Forelimb muscle (tissue), 1 donor: ENCODE measurements at regions not wholly inside any gene's neighbourhood (a gene's known extent, or its start where the extent isn't known, plus 50 kb on each side); places are given as distances from the start of the nearest gene placed in this dataset.

Source experiments
- DNase-seq: peaks from one replicate; pipeline ENCODE4 v3.0.0-alpha.2; 2013; ENCODE audit warnings: low read depth

DNA sequence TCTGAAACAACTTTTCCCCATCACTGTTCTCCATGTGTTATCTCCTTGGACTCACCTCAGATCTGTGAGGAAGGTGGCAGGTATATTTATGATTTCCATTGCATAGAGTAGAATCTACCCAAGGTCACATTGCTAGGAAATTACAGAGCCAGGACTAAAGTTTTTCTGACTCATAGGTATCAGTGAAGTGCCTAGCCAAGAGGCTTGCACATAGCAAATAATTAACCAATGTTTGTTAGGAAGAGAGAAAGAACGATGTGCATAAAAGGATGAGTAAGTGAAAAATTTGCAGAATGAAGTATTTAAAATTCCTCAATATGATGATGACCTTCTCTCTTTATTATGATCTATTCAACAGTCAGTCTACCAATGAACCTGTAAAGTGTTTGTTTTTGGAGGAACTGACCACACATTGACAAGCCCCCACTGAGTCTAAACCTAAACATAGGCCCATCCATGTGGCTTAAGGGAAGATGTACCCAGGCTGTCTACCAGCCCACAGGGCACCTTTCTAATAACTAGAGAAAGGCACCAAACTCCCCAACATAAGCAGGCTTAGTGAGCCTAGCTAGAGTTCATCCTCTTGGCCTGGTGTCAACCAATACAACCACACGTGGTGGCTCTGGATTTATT, 252.9 kb upstream of the ZMIZ1 start:
- no peak for DNase-seq

DNA sequence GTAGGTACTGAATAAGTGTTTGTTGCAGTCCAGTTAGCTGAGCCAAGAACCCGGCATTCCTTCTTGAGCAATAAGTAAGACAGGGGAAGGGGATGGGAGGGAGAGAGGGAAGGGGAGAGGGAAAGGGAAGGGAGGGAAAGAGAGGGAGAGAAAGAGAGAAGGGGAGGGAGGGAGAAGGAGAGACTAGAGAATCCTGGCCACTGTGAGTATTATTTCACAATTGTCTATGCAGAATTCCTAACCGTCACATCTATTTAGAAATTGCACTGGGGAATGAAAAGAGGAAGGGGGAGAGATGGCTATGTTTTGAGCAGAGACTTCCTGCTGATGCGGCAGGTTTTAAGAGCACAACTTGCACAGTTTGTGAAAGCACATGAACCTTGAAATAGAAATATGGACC, 251.4 kb upstream of the ZMIZ1 start:
- peak; percentile 44 for DNase-seq

DNA sequence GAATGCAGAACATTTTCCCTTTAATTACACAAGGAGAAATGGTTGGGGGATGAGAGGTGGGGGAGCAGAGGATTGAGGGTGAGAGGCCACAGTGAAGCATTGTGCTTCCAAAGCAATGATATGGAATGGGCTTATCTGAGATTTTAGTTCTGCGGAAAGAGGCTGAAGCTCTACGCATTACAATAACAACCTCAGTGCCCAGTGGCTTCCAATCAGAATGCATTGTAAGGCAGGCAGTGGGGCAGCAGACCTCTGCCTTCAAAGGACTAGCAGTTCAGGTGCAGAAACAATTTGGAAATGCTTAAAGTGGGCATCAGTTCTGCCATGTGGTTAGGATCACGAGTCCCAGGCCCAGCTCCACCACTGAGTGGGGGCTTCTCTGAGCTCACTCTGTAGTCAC, 251.0 kb upstream of the ZMIZ1 start:
- no peak for DNase-seq

DNA sequence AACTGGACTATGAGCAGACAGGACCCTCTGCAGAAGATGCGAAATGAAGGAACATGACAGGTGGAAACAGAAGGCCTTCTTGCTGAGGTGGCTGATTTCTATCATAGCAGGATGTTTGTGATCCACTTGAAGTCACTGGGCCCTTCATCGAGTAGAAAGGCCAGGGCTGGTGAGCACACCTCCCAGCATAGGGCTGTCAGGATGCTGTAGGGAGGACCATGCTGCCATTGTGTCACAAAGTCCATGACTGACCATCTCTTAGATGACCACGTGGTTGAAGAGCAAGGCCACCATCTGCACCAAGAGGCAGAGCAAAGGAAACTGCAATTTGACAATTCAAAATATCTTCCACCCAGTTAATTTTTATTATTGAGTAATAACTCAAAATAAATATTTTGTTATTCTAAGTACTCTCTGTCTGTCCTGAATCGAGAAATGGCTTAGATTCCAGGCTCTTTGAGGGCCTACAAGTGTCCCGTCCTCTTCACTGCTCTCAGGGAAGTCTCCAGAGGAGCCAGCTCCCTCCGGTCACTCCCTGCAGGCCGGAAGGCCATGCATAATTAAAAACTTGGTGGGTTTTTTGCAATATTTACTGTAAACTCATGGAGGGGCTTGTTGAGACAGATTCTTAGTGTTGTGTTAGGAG, 249.3 kb upstream of the ZMIZ1 start:
- DNase-seq = no peak

DNA sequence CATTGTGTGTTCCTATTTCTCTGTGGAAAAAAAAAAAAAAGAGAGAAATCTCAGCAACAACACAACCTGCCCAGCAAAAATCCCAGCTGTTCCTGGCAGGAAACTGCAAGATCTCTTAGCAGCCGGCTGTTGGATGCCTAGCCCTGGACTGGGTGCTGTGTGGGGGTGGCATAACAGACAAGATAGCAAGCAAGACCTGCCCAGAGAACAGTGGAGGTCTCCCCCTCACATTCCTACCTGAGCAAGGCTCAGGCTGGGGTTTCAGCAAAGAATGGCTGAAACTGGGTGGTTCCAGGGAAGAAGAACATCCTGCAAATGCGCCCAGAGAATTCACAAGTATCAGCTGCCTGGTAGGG, 248.8 kb upstream of the ZMIZ1 start:
- no peak for DNase-seq

DNA sequence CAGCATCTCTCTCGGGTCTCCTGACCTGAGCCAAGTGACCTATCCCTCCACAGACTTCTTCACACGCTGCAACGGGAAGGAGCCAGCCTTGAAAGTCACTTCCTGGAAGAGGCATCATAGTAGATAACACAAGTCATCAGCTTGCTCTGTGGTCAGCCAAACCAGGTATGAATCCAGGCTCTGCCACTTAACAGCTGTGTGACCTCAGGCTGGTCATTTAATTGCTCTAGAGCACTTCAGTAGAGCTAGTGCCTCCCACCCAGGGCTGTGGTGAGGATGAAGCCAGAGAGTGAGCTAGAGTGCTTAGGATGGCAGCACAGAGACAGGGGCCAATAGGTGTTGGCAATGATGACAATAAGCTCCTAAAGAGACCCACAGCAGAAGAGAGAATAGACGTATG, 247.7 kb upstream of the ZMIZ1 start:
- DNase-seq = no peak

DNA sequence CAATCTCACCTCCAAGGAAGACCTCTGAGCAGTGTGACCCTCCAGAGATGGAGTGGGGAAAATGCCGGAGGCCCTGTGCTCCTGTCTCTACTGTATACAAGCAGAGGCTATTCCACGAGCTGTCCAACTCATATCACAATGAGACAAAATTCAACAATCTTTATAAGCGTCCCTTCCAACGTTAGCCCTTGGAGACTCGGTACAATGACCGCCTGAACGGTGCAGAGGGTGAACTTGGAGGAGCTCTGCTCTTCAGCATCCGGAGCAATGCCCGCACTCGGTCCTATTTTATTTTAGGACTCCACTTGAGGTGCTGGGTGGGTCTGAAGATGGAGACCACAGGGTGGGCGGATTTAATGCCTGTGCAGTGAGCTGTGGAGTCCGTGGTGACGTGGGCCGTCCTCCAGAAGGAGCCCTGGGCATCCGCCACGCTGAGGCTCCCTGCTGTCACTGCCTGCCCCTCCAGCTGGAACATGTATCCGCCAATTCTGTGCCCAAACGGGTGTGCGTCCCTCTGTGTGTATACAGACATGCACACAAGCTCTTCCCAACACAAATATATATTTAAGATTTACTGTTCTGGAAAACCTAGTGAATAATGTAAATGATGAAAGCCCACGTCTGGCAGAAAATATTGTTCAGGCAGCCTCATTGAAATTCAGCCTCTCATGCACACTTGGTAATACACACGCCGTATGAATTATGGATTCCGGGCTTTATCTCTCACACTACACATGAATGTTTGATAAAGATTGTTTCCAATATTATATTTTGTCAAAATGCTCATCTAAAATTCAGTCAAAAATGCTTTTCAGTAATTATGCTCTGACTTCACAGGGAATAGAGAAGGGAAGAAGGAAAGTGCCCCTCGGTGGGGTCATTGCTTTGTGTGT, 239.9 kb upstream of the ZMIZ1 start:
- no peak for DNase-seq

DNA sequence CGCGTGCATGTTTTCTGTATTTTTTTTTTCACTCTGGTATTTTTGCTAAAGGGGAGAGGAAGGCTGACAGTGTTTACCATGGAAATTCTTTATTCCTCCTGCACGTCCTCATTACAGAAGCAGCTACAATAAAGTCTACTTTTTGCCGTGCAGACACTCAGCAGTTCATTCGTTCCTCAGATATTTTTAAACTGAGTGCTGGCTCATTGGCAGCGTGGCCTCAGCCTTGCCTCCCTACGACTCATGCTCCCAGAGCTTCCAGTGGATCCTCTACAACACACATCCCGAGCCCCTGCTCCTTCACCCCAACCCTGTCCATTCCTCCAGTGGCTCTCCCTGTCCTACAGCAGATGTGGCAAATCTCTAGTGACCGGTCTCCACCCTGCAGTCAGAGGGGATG, 239.2 kb upstream of the ZMIZ1 start:
- DNase-seq = no peak

DNA sequence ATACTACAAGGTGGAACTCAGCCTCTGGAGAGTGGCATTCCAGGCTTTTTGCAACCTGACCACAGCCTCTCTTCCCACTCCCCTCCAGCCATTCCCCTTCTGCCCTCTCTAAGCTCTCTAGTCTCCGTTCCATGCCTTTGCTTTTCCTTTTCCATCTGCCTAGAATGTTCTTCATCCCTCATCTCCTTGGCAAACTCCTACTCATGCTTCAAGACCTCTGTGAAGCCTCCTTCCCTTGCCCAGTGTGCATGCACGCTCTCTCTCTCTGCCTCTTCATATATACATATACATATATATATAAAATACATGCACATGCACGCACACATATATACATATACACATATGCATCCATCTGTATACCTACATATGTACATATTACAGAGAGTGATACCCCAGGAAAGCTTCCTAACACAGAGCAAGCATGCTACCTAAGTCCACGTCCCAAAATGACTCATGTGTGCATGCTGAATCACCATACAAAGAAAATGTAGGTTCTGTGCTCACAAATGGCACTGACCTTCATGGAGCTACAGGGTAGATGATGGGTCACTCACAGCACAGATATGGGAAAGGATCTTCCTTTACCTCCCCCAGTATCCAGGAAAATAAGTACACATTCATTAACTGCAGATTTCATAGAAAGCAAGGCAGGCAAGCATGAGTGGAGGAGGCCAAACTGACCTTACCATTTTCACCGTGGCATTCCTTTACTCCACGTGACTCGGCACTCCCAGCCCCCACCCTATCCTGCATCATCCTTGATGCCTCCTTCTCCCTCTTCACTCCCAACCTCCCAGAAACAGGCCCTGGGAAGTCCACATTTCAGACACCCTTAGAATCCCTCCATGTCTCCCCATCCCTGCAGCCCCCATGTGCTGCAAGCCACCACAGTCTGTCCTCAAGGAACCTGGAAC, 238.4 kb upstream of the ZMIZ1 start:
- no peak for DNase-seq

DNA sequence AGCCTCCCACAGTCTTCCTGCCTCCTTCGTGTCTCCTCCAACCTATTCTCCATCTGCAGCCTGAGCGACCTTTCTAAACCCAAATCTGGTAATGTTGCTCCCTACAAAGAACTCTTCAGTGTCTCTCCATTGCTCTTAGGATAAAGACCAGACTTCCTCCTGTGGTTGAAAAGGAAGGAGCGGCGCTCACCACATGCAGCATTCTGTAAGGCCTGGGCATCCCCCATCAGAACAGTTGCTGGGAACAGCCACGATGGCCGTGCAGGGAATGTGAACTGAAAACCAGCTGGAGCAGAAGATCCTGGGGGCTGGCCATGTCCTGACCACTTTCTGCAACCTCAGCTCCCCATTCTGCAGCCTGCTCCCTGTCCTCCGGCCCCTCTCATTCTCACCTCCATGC, 237.8 kb upstream of the ZMIZ1 start:
- DNase-seq = no peak

DNA sequence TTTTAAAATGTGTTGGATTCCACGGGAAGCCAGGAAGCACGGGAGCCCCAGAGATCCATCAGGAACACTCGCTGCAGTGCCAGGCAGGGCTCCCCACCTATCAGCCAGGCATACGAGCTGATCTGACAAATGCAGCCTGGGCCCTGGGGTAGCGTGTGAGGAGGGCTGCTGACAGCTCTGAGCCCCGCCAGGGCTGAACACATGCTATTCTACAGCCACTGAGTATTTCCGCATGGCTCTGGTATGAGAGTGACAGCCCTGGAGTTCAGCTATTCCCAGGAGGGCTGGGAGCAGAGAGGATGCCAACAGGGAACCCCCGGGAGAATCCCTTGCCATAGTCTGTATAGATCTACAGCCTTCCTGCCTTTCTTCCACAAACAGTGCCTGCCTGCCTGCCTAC, 237.3 kb upstream of the ZMIZ1 start:
- no peak for DNase-seq

DNA sequence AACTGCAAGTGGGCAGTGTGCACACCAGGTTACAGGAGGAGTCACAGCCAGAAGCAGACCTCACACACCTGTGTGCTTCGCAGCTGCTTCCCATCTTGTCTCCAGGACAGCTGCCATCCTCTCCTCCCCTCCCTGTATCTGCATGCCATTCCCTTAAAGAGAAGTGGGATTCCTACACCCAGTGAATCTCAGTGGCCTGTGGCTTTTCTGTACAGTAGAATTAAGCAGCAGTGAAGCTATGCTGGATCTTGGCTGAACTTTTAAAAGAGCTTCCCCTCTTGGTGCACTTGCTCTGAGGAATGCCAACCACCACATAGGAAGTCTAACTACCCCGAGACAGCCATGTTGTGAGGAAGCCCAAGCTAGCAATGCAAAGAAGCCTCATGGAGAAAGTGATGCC, 236.5 kb upstream of the ZMIZ1 start:
- no peak for DNase-seq

DNA sequence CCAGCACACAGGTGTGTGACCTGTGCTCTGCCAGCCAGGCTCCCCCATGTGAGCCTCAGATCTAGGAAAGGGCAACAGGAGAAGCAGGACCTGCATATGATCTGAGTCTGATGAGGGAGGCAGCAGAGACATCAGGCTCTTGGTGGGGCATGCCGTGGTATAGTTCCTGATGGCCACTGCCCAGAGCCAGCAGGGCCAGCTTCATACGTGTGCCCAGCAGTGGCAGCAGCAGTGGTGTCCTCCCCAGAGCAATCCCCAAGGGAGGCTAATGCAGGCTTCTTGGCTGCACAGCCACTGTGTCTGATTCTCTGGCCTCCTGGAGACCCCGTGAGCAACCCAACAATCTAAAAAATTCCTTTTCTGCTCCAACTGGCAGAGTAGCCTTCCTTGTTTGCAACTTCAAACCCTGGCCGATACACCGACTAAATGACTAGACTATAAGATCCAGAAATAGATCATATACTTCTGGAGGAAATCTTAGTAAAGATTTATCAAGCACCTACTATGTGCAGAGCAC, 230.6 kb upstream of the ZMIZ1 start:
- DNase-seq = no peak

DNA sequence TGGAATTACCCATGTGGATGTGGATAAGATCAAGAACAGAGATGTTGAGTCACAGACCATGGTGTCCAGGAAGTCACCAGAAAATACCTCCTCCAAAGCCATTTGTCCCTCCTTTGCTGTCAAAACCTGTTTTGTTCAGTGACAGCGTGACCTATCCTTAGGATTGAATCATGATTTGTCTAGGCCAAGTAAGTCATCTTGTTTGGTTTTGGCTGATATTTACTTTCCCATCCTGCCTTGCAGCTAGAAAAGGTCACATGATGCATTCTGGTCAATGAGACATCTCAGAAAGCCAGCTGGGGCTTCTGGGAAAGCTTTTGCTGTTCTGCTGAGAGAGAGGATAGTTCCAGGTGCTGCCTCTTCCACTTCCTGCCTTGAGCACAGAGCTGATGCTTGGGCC, 225.3 kb upstream of the ZMIZ1 start:
- no peak for DNase-seq

DNA sequence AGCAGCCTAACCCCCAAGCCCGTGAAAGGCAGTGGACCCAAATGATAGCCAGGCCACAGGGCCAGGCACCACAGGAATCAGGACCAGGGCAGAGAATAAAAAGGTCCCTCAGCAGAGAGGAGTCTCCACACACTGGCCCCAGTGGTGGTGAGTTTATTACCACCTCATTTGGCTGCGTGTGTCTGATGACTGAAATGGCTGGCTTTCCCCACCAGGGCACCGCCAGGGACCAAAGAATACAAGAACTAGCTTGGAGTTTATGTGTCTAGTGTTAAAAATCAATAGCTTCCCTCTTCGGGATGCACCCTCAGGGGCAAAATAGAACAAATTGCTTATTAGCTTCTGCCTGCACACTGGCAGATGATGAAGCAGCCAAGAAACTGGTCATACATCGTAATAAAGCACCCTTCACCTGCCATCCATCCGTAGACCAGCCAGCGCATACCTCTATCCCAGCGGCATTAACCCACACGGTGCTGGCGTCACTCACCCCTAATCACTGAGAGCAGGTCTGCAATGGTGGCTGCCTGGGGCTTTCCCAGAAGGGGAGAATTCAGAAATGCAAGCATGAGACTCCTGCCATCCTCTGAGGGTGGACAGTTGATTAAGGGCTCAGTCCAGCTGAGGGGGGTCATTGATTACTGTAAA, 223.7 kb upstream of the ZMIZ1 start:
- no peak for DNase-seq

DNA sequence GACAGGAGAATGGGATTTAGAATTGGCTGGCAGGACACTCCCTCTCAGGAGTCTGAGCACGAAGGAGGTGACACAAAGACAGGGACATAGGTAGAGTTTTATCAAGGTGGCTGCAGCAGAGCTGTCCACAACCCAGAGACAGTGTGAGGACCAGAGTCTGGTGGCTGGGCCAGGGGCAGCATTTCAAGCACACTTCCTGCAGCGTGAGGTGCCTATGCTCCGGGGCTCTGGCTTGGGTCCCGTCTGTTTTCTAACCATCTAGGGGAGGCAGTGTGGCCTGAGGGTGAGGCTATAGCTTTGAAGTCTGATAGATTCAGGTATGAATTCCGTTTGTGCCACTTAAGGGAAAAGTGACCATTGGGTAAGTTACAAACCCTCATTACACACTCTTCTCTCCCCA, 222.7 kb upstream of the ZMIZ1 start:
- no peak for DNase-seq

DNA sequence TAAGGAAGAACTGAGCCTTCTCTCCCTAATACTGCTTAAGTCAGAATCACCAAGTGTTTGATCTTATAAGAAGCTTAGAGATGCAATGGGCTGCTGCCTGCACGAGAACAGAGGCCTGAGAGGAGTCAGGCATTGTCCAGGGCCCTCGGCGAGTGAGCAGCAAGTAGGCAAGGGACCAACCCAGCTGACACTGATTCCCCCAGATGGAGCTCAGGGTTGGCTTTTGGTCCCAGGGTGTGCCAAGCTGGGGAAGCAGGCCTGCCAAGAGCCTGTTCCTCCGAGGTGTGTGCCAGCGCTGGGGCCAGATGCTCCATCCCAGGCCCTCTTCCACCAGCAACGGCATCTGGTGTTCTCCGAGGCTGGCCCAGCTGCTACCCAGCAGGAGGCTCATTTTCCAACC, 222.0 kb upstream of the ZMIZ1 start:
- no peak for DNase-seq

DNA sequence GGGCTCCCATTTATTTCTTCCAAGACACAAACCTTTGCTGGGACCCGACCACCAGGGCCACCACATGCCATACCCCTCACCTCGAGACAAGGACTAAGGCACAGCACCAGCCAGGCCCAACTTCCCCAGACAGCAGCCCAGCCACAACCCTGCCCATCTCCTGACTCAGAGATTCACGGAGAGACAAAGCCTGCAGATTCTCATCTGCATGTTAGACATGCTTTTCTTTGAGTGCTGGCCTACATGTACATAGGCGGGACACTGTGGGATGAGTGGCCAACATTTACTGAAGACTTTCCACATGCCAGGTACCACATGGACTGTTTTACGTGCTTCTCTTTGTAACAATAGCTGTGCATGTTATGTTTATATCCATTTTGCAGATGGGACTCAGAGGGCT, 221.3 kb upstream of the ZMIZ1 start:
- DNase-seq = no peak

DNA sequence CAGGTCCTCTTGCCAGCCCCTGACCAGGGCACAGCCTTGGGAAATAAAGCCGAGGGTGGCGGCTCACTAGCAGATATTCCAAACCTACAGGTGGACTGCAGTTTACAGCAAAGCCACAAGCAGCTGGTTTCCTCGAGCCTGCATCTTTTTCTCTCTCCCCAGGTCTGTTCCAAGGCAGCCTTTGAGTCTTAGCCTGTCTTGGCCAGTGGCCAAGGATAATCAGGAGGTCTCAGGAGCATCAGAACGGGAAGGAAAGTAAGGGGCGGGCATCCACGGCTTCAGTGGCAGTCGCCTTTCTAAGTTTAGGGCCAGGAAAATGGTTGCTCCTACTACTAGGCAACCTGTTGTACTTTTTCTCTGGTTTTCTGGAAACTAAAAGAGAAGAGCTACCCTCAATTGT, 219.7 kb upstream of the ZMIZ1 start:
- no peak for DNase-seq

DNA sequence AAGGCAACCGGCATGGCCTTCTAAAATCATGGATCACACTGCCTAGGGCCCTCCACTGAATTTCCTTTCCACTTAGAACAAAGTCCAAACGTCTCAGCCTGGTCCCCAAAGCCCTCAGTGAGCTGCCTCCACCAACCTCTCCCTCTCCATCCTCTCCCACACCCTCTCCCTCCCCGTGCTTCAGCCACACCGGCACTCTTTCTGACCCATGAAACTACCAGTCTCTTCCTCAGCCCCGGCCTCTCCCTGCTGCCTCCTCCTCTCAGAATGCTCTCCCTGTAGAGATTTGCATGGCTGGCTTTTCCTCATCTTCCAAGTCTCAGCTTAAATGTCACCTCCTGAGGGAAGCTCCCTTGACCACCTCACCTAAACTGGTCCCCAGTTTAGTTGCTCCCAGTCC, 219.0 kb upstream of the ZMIZ1 start:
- no peak for DNase-seq
